Stimulated activated CD8-positive, alpha-beta memory T cell treated with anti-CD3 and anti-CD28 coated beads, Interleukin-2, amount 100 ng/mL, for 1 hour (primary cell): ENCODE measurements at regions not wholly inside any gene's neighbourhood (a gene's known extent, or its start where the extent isn't known, plus 50 kb on each side); places are given as distances from the start of the nearest gene placed in this dataset.
"Not testable (repeated sequence)": the region's sequence is repeated elsewhere in the genome, so short reads cannot be mapped to it uniquely, and the experiment has no call there.

Experiments
- DNase-seq, 2 donors: peaks; one replicate each; pipeline ENCODE4 v3.0.0-alpha.2; 2020; ENCODE audit warnings: low read depth in 2 of 2

GRCh38 chr1:233790121-233790520 is 114.4 kb upstream of the SLC35F3 start:
- DNase-seq: no peak

GRCh38 chr1:233790662-233791371 is 113.7 kb upstream of the SLC35F3 start:
- peak in 1 of 2 donors; percentile 1 for DNase-seq

- DNase-seq: no peak
Observed at GRCh38 chr1:233791372-233791703, 113.1 kb upstream of the SLC35F3 start.

GRCh38 chr1:233791721-233792120 is 112.8 kb upstream of the SLC35F3 start:
- DNase-seq: no peak

- DNase-seq: no peak
Observed at GRCh38 chr1:233794863-233795262, 109.6 kb upstream of the SLC35F3 start.

GRCh38 chr1:233796146-233796783 is 108.2 kb upstream of the SLC35F3 start:
- DNase-seq: no peak

GRCh38 chr1:233802611-233803010 is 101.9 kb upstream of the SLC35F3 start:
- no peak for DNase-seq

- DNase-seq: no peak
Observed at GRCh38 chr1:233805786-233806185, 98.7 kb upstream of the SLC35F3 start.

GRCh38 chr1:233815357-233815756 is 89.1 kb upstream of the SLC35F3 start:
- DNase-seq: no peak

GRCh38 chr1:233815865-233816264 is 88.6 kb upstream of the SLC35F3 start:
- no peak for DNase-seq

- DNase-seq: no peak
Observed at GRCh38 chr1:233816348-233816747, 88.1 kb upstream of the SLC35F3 start.

- no peak for DNase-seq
Observed at GRCh38 chr1:233819042-233819441, 85.4 kb upstream of the SLC35F3 start.

- not testable (repeated sequence) for DNase-seq
Observed at GRCh38 chr1:233824179-233824578, 80.3 kb upstream of the SLC35F3 start.

- not testable (repeated sequence) for DNase-seq
Observed at GRCh38 chr1:233827937-233828336, 76.5 kb upstream of the SLC35F3 start.

- no peak for DNase-seq
Observed at GRCh38 chr1:233828480-233828879, 76.0 kb upstream of the SLC35F3 start.

- no peak for DNase-seq
Observed at GRCh38 chr1:233834609-233835008, 69.9 kb upstream of the SLC35F3 start.

GRCh38 chr1:233838207-233838606 is 66.3 kb upstream of the SLC35F3 start:
- DNase-seq: not testable (repeated sequence)

- no peak for DNase-seq
Observed at GRCh38 chr1:233843525-233844204, 60.8 kb upstream of the SLC35F3 start.

- DNase-seq: no peak
Observed at GRCh38 chr1:233844275-233844674, 60.2 kb upstream of the SLC35F3 start.

- no peak for DNase-seq
Observed at GRCh38 chr1:233844692-233845091, 59.8 kb upstream of the SLC35F3 start.
